SK-N-SH treated with all-trans-retinoic acid at 6 μM for 48 hours (cell line): ENCODE measurements at regions not wholly inside any gene's neighbourhood (a gene's known extent, or its start where the extent isn't known, plus 50 kb on each side); places are given as distances from the start of the nearest gene placed in this dataset.

Source experiments
- CSRNP3 ChIP-seq: fragments of 250-450 bp; sonication (Bioruptor Pico); IDR thresholded peaks from 2 replicates; pipeline ENCODE4 v1.5.1; 2021; ENCODE audit warnings: mild to moderate bottlenecking, moderate library complexity
- POU6F1 ChIP-seq: fragments of 250-450 bp; sonication (Bioruptor Pico); IDR thresholded peaks from 2 replicates; pipeline ENCODE4 v1.8.0; 2021; ENCODE audit warnings: low read depth, mild to moderate bottlenecking, moderate library complexity, borderline replicate concordance
- ZFP3 ChIP-seq: fragments of 250-450 bp; sonication (Bioruptor Pico); IDR thresholded peaks from 2 replicates; pipeline ENCODE4 v1.5.0; 2020; ENCODE audit warnings: mild to moderate bottlenecking, moderate library complexity

- TF ChIP-seq CSRNP3 (CRISPR knock-in tag) (no peak), POU6F1 (no peak), ZFP3 (CRISPR knock-in tag) (no peak)
Measured at GRCh38 chr13:33711436-33711835, 106.5 kb upstream of the RFC3 start.
